Astrocyte of the cerebellum (primary cell): ENCODE measurements at regions not wholly inside any gene's neighbourhood (a gene's known extent, or its start where the extent isn't known, plus 50 kb on each side); places are given as distances from the start of the nearest gene placed in this dataset.

Source experiments
- DNase-seq: peaks from one replicate; pipeline ENCODE4 v3.0.0-alpha.2; 2011; ENCODE audit warnings: low read depth
- H3K4me3 ChIP-seq: 2 replicates; pipeline ENCODE4 v1.5.1; 2011; ENCODE audit warnings: mild to moderate bottlenecking, low read depth, low read length, moderate library complexity
- in situ Hi-C: cut with HindIII; loops from 2 replicates; pipeline ENCODE4 v1.10.0; 2017; ENCODE audit warnings: low sequenced_read_pairs
- TF ChIP-seq, protein P1 (sequence below): IDR thresholded peaks from 2 replicates; pipeline ENCODE4 v1.5.1; 2012; ENCODE audit warnings: low read length, low read depth, moderate library complexity, mild to moderate bottlenecking; ENCODE audit errors: missing control alignments

- in situ Hi-C loops, result no loop called here
- TF ChIP-seq, protein P1, sequence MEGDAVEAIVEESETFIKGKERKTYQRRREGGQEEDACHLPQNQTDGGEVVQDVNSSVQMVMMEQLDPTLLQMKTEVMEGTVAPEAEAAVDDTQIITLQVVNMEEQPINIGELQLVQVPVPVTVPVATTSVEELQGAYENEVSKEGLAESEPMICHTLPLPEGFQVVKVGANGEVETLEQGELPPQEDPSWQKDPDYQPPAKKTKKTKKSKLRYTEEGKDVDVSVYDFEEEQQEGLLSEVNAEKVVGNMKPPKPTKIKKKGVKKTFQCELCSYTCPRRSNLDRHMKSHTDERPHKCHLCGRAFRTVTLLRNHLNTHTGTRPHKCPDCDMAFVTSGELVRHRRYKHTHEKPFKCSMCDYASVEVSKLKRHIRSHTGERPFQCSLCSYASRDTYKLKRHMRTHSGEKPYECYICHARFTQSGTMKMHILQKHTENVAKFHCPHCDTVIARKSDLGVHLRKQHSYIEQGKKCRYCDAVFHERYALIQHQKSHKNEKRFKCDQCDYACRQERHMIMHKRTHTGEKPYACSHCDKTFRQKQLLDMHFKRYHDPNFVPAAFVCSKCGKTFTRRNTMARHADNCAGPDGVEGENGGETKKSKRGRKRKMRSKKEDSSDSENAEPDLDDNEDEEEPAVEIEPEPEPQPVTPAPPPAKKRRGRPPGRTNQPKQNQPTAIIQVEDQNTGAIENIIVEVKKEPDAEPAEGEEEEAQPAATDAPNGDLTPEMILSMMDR, result no peak
- no peak for DNase-seq
- H3K4me3 ChIP-seq, result no peak overlapping the region
These were observed 89.8 kb upstream of the FNDC3B start for GRCh38 chr3:171949554-171949953.

DNA sequence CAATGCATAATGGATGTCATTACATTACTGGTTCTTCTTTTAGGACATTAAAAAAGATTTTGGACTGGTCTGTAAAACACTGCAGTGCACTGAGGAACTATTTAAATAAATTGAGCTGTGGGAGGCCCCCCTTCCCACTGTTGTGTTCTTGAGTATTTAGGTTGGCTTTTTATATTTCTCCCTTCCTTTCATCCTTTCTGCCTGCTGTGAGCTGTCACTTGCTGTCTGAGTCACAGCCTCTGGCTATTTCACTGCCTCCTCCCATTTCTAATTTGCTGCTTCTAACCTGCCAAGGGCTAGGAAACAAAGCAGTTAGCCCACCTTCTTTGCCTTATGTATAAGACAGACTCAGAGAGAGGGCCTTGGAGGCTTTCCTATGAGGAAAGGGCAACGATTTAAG is 89.0 kb upstream of the FNDC3B start:
- H3K4me3 ChIP-seq, result no peak overlapping the region
- TF ChIP-seq, protein P1, result no peak
- in situ Hi-C loops, result no loop called here
- DNase-seq, result peak; percentile 50

GRCh38 chr3:171951597-171951996 is 87.8 kb upstream of the FNDC3B start:
- in situ Hi-C loops, result no loop called here
- H3K4me3 ChIP-seq, result no peak overlapping the region
- TF ChIP-seq, protein P1, result no peak
- DNase-seq, result no peak

GRCh38 chr3:171953301-171954022 is 85.9 kb upstream of the FNDC3B start:
- DNase-seq, result no peak
- H3K4me3 ChIP-seq, result no peak overlapping the region
- in situ Hi-C loops, result no loop called here
- TF ChIP-seq, protein P1, result no peak

DNA sequence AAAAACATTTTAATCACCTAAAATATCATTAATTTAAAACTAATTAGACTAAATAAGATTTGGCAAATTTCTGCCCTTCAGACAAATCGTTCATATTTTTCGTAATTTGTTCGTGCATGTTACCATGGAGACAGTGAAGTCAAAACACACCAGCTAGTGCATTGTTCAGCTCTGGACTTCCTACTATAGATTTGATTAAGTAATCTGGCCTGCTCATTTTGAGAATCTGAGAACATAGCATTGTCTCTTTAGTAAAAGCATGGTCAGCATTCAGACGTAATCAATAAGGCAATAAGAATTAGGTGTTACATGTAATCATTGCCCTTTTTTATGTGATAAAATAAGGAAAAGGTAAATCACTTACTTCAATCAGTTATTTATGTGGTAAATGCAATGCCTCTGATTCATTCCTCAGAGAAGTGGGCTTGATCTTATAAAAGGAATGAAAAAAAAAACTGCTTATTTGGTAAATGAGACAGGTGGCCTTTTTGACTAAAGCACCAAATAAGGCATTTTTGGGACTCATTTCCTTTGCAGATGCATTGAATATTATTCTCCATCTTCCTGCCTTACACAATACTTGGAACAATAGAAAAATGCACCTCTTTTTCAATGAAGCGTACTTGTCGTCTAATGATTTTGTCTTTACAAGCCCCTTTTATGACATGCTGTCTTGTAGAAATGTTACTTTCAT is 84.5 kb upstream of the FNDC3B start:
- in situ Hi-C loops, result no loop called here
- TF ChIP-seq, protein P1, result no peak
- no peak for DNase-seq
- no peak overlapping the region for H3K4me3 ChIP-seq

DNA sequence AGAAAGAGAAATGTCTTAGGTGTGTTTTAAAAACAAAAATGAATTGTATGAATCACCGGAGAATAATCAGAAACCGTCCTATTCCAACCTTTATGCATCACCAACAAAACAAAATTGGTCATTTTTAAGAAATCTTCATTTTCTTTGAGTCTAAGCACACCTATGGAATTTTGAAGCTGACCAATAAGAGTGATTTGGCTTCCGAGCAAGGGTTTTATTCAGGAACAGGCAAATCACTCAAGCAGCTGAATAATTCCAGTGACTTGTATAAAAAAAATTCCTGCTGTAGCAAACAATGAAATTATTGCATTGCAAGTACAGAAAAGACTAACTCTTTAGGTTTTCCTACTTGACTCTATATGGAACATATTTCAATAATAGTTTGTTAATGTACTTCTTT is 83.8 kb upstream of the FNDC3B start:
- in situ Hi-C loops, result no loop called here
- TF ChIP-seq, protein P1, result no peak
- H3K4me3 ChIP-seq, result no peak overlapping the region
- no peak for DNase-seq
